WERI-Rb-1 (cell line): ENCODE measurements at regions not wholly inside any gene's neighbourhood (a gene's known extent, or its start where the extent isn't known, plus 50 kb on each side); places are given as distances from the start of the nearest gene placed in this dataset.

ENCODE experiments used
- DNase-seq: peaks from one replicate; pipeline ENCODE4 v3.0.0-alpha.2; 2020
- H3K27ac ChIP-seq: fragments of 250-450 bp; sonication (Bioruptor Pico); 2 replicates; pipeline ENCODE4 v1.5.1; 2020; ENCODE audit warnings: mild to moderate bottlenecking, moderate library complexity
- H3K27me3 ChIP-seq: fragments of 250-450 bp; sonication (Bioruptor Pico); 2 replicates; pipeline ENCODE4 v1.5.1; 2021; ENCODE audit warnings: mild to moderate bottlenecking, low read depth, moderate library complexity; ENCODE audit not compliant: insufficient read depth, severe bottlenecking
- H3K36me3 ChIP-seq: fragments of 250-450 bp; sonication (Bioruptor Pico); 2 replicates; pipeline ENCODE4 v1.5.1; 2020; ENCODE audit warnings: mild to moderate bottlenecking, moderate library complexity
- H3K4me3 ChIP-seq: 2 replicates; pipeline ENCODE4 v1.5.1; 2011; ENCODE audit warnings: low read depth, mild to moderate bottlenecking, control low read depth, low read length
- H3K9me3 ChIP-seq: fragments of 250-450 bp; sonication (Bioruptor Pico); 2 replicates; pipeline ENCODE4 v1.5.1; 2021; ENCODE audit warnings: mild to moderate bottlenecking, moderate library complexity; ENCODE audit not compliant: severe bottlenecking
- TF ChIP-seq, protein P1 (sequence below): IDR thresholded peaks from 2 replicates; pipeline ENCODE4 v1.5.1; 2011; ENCODE audit warnings: low read depth, mild to moderate bottlenecking, control low read depth, inconsistent platforms, low read length

DNA sequence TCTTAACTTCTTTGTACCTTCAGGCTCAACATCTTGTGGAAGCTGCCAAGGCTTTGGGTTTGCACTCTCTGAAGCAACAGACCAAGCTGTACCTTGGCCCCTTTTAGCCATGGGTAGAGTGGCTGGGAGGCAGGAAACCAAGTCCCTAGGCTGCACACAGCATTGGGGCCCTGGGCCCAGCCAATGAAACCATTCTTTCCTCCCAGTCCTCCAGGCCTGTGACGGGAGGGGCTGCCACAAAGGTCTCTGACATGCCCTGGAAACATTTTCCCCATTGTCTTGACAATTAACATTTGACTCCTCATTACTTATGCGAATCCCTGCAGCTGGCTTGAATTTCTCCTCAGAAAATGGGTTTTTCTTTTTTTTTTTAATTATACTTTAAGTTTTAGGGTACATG is 253.1 kb upstream of the GADL1 start:
- no peak overlapping the region for H3K27ac ChIP-seq

DNA sequence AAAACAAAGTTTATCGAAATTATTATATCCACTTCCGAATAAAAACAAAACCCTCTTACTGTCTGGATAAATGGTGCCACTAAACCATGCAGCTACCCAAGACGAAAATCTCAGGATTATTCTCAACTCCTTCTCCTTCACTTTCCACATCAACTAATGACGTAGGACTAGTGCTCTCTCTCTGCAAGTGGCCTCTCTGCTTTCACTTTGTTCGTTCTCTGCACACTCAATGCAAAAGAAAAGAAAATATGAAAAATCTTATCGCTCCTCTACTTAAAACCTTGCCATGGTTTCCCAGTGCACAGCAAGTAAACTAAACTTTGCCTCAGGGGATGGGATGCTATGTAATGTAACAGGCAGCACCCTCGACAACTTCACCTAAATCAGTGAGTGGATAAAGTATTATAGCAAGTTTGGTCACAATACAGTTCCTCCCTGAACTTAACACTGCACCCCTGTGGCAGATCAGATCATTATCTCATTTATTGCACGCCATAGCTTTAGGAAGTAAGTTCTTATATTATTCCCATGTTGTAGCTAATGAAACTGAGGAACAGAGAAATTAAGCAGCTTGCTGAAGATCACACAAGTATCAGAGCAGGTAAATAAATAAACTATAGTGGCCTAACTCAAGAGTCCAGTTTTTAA is 262.7 kb upstream of the GADL1 start:
- no peak overlapping the region for H3K4me3 ChIP-seq
- DNase-seq = no peak
- TF ChIP-seq, protein P1, sequence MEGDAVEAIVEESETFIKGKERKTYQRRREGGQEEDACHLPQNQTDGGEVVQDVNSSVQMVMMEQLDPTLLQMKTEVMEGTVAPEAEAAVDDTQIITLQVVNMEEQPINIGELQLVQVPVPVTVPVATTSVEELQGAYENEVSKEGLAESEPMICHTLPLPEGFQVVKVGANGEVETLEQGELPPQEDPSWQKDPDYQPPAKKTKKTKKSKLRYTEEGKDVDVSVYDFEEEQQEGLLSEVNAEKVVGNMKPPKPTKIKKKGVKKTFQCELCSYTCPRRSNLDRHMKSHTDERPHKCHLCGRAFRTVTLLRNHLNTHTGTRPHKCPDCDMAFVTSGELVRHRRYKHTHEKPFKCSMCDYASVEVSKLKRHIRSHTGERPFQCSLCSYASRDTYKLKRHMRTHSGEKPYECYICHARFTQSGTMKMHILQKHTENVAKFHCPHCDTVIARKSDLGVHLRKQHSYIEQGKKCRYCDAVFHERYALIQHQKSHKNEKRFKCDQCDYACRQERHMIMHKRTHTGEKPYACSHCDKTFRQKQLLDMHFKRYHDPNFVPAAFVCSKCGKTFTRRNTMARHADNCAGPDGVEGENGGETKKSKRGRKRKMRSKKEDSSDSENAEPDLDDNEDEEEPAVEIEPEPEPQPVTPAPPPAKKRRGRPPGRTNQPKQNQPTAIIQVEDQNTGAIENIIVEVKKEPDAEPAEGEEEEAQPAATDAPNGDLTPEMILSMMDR = no peak
- H3K9me3 ChIP-seq = no peaks in the 10 kb centered on the region
- H3K27me3 ChIP-seq = no peaks in the 10 kb centered on the region
- no peak overlapping the region for H3K27ac ChIP-seq
- H3K36me3 ChIP-seq = no peaks in the 10 kb centered on the region

More for the DNA sequence above, 253.1 kb upstream of the GADL1 start:
- Histone ChIP-seq H3K36me3 (no peaks in the 10 kb centered on the region), H3K4me3 (no peak overlapping the region), H3K27me3 (no peaks in the 10 kb centered on the region), H3K9me3 (peaks cover 7% of the 10 kb centered on the region)
- DNase-seq = no peak
- TF ChIP-seq, protein P1 = no peak

DNA sequence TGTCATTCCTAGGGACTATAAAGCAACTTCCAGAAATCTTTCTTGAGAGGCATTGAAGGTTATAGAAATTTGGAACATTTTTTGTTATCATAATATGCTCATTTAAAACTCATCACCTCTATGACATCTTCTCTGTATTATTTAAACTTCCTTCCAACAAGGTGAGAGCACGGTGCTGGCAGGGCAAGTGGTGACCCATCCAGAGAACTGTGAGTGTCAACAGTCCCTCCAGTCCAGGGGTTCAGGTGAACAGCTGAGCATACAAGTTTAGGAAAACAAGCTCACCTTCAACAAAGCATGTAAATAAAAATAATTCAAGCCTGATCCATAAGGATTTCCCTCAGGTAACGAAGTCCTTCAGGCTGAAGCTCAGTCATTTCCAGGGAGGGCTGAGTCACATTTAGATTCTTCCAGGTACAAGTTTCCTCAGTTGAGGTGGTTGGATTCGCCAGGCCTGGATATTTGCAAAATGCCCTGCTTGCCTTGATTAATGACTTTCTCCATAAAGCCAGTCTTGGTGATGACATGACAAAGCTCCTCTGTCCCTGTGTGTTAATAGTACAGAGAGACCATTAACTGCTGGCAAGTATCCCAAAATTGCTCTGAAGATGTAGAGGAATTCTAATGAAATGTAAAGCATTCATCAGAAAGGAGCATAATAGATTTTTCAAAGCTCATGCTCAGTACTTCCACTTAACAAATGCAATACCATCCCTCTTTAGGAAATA is 263.6 kb upstream of the GADL1 start:
- Histone ChIP-seq H3K27me3 (no peaks in the 10 kb centered on the region), H3K9me3 (no peaks in the 10 kb centered on the region), H3K27ac (no peak overlapping the region), H3K36me3 (no peaks in the 10 kb centered on the region), H3K4me3 (no peak overlapping the region)
- no peak for DNase-seq
- TF ChIP-seq, protein P1 = no peak

DNA sequence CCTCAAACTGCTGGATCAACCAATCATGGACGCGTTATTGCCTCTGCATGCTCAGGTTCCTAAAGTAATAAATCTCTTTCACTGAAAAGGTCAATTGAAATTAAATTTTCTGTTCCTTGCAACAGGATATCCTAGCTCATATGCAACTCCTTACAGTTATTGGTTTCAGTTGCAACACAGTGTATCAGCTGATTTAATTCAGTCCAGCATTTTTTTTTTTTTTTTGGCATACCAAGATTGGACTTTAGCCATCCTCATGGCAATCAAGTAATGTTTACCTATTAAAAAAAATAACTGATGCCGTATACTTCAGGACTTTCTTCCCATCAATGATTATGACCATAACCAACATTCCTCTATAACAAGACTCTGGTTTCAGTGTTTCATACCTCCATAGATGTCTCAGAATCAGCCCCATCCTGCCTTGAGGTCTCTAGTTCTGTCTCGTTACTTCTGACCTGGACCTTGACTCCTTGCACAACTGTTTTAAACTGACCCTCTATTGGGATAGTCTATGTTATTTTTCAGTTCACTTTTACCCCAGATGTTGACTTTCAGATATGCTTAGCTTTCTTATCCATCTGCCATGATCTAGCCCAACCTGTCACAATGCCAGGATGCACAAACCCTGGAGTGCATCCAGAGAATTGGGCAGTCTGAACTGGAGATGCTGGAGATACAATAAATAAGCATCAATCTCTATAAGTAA is 265.0 kb upstream of the GADL1 start:
- no peaks in the 10 kb centered on the region for H3K27me3 ChIP-seq
- no peaks in the 10 kb centered on the region for H3K9me3 ChIP-seq
- no peaks in the 10 kb centered on the region for H3K36me3 ChIP-seq
- TF ChIP-seq, protein P1 = no peak
- no peak overlapping the region for H3K4me3 ChIP-seq
- no peak for DNase-seq
- no peak overlapping the region for H3K27ac ChIP-seq

DNA sequence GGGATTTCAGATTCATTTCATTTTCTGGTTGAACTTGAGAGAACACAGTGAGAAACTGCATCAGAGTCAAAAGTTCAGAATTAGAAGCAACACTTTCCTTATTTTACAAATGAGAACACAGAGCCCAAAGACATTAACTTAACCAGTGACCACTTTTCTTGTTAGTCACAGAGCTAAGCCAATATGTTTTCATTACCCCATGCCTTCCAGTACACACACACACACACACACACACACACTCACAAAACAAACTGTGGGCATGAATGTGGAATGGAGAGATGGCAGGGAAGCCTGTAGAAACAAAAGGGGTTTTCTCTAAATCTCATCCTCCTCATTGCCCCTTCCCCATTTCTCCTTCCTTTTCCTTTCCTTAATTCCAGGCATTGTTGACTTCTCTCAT is 267.4 kb upstream of the GADL1 start:
- Histone ChIP-seq H3K27me3 (no peaks in the 10 kb centered on the region), H3K9me3 (no peaks in the 10 kb centered on the region), H3K4me3 (no peak overlapping the region), H3K27ac (no peak overlapping the region), H3K36me3 (no peaks in the 10 kb centered on the region)
- TF ChIP-seq, protein P1 = no peak
- DNase-seq = no peak
